Epithelial cell of esophagus (primary cell): ENCODE measurements at regions not wholly inside any gene's neighbourhood (a gene's known extent, or its start where the extent isn't known, plus 50 kb on each side); places are given as distances from the start of the nearest gene placed in this dataset.

Experiments
- DNase-seq: peaks from one replicate; pipeline ENCODE4 v3.0.0; 2010; ENCODE audit warnings: low read depth
- H3K4me3 ChIP-seq: 2 replicates; pipeline ENCODE4 v1.5.1; 2011; ENCODE audit warnings: mild to moderate bottlenecking, low read length, control low read depth
- TF ChIP-seq, protein P1 (sequence below): IDR thresholded peaks from 2 replicates; pipeline ENCODE4 v1.5.1; 2011; ENCODE audit warnings: low read depth, mild to moderate bottlenecking, low read length, control low read depth, inconsistent platforms; ENCODE audit not compliant: insufficient read depth; ENCODE audit errors: missing control alignments

DNA sequence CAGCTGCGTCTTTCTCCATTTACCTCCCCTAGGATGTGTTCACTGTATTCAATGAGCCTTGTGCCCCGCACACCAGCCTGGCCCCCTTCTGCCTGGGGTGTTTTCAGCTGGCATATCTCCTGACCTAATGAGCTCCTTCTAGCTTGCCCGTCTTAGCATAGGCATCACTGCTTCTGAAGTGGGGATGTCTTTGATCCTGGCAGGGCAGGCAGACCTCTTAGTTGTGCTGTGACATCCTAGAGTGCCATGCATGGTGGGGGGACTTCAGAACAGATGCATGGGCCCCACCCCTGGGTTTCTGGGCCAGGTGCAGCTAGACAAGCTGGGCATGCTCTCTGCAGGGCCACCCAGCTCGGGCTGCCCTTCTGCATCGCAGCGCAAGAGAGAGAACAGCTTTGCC lies 172.7 kb downstream of the GADD45G start:
- TF ChIP-seq, protein P1, sequence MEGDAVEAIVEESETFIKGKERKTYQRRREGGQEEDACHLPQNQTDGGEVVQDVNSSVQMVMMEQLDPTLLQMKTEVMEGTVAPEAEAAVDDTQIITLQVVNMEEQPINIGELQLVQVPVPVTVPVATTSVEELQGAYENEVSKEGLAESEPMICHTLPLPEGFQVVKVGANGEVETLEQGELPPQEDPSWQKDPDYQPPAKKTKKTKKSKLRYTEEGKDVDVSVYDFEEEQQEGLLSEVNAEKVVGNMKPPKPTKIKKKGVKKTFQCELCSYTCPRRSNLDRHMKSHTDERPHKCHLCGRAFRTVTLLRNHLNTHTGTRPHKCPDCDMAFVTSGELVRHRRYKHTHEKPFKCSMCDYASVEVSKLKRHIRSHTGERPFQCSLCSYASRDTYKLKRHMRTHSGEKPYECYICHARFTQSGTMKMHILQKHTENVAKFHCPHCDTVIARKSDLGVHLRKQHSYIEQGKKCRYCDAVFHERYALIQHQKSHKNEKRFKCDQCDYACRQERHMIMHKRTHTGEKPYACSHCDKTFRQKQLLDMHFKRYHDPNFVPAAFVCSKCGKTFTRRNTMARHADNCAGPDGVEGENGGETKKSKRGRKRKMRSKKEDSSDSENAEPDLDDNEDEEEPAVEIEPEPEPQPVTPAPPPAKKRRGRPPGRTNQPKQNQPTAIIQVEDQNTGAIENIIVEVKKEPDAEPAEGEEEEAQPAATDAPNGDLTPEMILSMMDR: no peak
- no peak for DNase-seq
- no peak overlapping the region for H3K4me3 ChIP-seq

DNA sequence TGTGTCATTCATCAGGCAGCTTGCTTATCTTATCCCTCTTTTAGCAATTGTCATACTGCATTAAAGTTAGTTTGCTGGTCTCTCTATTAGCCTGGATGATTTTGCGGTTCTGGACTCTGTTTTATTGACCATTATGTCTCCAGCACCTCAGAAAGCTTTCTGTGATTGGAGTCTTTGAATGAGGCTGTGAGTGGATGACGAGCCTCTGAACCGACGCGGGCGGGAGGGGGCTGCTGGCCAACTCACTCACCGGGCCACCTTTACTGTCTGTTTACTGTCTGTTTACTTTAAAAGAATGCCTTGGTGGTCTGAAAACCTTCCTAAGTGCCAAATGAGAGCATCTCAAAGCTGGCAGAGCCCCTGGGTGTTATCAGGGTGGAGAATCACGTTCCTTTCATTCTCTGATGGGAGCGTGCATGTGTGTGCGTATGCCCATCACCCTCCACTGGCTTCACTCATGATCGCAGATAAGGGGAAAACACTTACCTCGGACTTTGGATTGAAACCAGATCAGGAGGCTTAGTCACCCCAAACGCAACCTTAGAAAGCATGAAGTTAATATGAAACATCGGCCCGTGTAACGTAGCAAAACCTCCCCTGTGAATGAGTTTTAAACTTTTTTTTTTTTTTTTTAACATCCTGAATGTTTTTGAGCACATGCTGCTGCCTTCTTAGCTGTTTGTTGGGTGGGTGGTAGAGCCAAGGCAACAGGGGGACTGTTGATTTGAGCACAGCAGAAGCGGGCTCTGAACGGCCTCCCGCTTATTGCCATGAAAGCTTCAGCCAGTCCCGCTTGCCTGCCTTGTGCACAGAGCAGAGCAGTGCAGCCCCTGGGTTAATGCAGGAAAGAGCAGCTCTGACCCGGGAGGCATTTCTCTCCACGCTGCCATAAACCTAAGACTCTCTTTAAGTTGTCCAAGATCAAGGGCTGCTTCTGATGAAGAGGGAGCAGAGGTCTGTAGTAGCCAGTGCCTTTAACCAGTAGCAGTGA lies 173.6 kb downstream of the GADD45G start:
- DNase-seq: no peak
- TF ChIP-seq, protein P1: no peak
- no peak overlapping the region for H3K4me3 ChIP-seq

DNA sequence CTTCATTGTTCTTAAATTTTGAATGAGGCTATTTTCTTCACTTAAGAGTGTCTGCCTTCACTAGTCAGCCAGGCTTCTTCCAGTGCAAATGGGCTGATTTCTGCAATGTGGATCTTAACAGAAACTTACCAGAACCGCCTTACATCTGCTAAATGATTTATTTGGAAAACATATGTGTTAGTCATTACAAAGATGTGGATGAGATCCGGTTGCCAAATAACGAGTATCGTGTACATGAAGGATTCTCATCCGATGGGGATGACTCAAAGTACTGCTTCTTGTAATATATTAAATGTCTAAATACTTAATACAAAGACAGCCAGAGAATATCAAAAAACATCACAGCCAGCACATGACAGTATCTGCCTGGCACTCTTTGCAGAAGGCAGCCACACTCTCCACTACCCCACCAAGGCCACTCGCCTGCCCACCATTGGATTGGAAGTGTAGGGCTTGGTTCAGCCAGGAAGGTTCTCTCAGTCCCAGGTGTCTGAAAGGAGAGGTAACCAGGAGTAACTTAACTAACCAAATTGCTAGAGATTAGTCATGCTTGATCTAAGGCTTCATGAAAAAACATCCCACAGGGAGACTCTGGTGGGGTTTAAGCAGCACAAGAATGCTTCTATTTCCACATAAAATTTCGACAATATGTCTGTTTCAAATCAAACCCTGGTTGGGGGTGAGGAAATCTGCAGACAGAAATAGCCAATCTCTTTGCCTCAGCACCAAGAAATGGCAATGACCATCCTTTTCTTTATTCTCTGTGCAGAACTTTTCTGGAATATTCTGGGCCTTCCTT lies 174.8 kb downstream of the GADD45G start:
- no peak for DNase-seq
- TF ChIP-seq, protein P1: no peak
- H3K4me3 ChIP-seq: no peak overlapping the region

DNA sequence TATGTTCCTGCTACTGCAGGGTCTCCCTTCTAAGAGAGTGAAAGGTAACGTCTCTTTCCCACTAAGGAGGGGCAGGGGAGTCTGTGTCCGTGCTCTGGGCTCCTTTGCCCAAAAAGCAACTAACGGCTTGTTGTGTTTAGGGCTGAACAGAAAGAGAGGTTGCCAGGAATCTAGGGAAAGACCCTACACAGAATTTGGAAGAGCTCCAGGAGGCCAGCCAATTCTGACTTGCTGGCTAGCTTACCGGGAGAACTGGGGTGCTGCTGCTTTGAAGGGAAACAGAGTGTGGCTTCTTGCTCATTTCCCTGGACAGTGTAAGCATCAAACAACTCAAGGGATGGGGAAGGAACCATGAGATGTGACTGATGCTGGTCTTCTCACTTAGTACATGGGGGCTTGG lies 176.1 kb downstream of the GADD45G start:
- TF ChIP-seq, protein P1: no peak
- no peak overlapping the region for H3K4me3 ChIP-seq
- DNase-seq: no peak

DNA sequence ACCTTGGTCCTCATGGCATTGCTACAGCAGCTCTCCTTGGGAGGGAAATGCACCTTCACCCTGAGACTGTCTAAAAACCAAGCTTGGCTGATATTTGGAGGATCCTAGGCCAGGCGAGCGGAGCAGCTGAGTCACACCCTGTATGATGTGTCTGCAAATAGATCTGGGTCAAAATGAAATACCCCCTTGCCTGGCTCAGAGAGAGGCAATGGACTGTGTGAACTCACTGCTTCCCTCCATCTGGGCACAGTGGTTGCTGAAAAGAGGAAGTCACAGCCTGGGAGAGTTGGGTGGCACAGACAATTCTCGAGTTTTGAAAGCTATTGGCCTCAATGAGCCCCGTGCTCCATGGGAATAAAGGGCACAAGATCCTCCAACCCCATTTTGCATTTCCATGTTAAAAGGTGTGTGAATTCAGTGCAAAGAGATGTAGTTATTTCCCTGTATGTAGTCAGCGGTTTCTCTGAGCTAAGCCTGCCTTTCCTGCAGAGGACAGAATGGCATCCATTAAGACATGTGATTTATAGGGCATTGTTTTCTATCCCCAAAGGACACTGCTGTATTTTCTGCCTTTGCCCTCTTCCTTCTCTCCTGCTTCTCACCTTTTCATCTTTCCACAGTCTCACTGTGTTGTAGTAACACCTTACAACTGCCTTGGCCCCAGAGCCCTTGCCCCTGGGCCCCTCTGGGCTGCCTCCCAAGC lies 177.2 kb downstream of the GADD45G start:
- no peak for DNase-seq
- H3K4me3 ChIP-seq: no peak overlapping the region
- TF ChIP-seq, protein P1: no peak

DNA sequence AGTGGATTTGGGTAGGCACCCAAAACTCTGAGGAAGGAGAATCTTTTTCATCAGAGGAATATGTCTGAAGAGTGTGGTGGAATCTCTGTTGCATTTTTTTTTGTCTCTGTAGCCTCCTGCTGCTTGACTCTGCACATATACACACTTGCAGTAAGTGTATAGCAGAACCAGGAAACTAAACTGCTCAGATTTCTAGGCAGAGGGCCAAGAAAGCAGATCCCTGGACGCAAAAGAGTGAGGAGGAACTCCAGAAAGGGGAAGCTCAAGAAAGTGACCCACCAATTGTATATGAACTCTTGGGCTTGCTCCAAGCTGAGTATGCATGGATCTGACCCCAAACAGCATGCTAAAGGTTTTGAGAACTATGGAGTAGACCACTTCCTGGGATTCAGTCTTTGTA lies 181.8 kb downstream of the GADD45G start:
- TF ChIP-seq, protein P1: no peak
- no peak for DNase-seq
- no peak overlapping the region for H3K4me3 ChIP-seq
